Activated CD4-positive, alpha-beta T cell treated with anti-CD3 and anti-CD28 coated beads, Interleukin-2, amount 50 U/mL, for 24 hours (primary cell): ENCODE measurements at regions not wholly inside any gene's neighbourhood (a gene's known extent, or its start where the extent isn't known, plus 50 kb on each side); places are given as distances from the start of the nearest gene placed in this dataset.
"Not testable (repeated sequence)": the region's sequence is repeated elsewhere in the genome, so short reads cannot be mapped to it uniquely, and the experiment has no call there.

ENCODE experiments used
- DNase-seq, 2 donors: peaks; one replicate each; pipeline ENCODE4 v3.0.0-alpha.2; 2020; ENCODE audit warnings: low read depth in 1 of 2, low spot score in 1 of 2

- DNase-seq = no peak
Observed at GRCh38 chr7:131961054-131961680, 404.7 kb upstream of the PODXL start.

GRCh38 chr7:131959106-131959812 is 402.8 kb upstream of the PODXL start:
- DNase-seq = no peak

GRCh38 chr7:131957338-131958020 is 401.1 kb upstream of the PODXL start:
- DNase-seq = no peak

- DNase-seq = no peak
Observed at GRCh38 chr7:131956864-131957263, 400.4 kb upstream of the PODXL start.

GRCh38 chr7:131955679-131956078 is 399.3 kb upstream of the PODXL start:
- no peak for DNase-seq

- no peak for DNase-seq
Observed at GRCh38 chr7:131953184-131953583, 396.8 kb upstream of the PODXL start.

- no peak for DNase-seq
Observed at GRCh38 chr7:131952365-131952764, 395.9 kb upstream of the PODXL start.

GRCh38 chr7:131950758-131951157 is 394.3 kb upstream of the PODXL start:
- no peak for DNase-seq

GRCh38 chr7:131949659-131950058 is 393.2 kb upstream of the PODXL start:
- DNase-seq = no peak

- no peak for DNase-seq
Observed at GRCh38 chr7:131948434-131949053, 392.1 kb upstream of the PODXL start.

- no peak for DNase-seq
Observed at GRCh38 chr7:131947661-131948060, 391.2 kb upstream of the PODXL start.

GRCh38 chr7:131945957-131946544 is 389.6 kb upstream of the PODXL start:
- DNase-seq = no peak

- DNase-seq = no peak
Observed at GRCh38 chr7:131945313-131945911, 389.0 kb upstream of the PODXL start.

- DNase-seq = no peak
Observed at GRCh38 chr7:131944556-131945069, 388.2 kb upstream of the PODXL start.

GRCh38 chr7:131943646-131944045 is 387.2 kb upstream of the PODXL start:
- no peak for DNase-seq

- DNase-seq = no peak
Observed at GRCh38 chr7:131943211-131943610, 386.8 kb upstream of the PODXL start.

GRCh38 chr7:131942287-131943150 is 386.1 kb upstream of the PODXL start:
- no peak for DNase-seq

- DNase-seq = no peak
Observed at GRCh38 chr7:131941291-131941690, 384.9 kb upstream of the PODXL start.

GRCh38 chr7:131940621-131941165 is 384.3 kb upstream of the PODXL start:
- DNase-seq = no peak

GRCh38 chr7:131938788-131939187 is 382.4 kb upstream of the PODXL start:
- not testable (repeated sequence) for DNase-seq
